MV-4-11 (cell line): ENCODE measurements at regions not wholly inside any gene's neighbourhood (a gene's known extent, or its start where the extent isn't known, plus 50 kb on each side); places are given as distances from the start of the nearest gene placed in this dataset.
"Not testable (repeated sequence)": the region's sequence is repeated elsewhere in the genome, so short reads cannot be mapped to it uniquely, and the experiment has no call there.

Experiments
- DNase-seq: peaks from one replicate; lab custom pipeline; 2025; lab: John Stamatoyannopoulos, UW

DNA sequence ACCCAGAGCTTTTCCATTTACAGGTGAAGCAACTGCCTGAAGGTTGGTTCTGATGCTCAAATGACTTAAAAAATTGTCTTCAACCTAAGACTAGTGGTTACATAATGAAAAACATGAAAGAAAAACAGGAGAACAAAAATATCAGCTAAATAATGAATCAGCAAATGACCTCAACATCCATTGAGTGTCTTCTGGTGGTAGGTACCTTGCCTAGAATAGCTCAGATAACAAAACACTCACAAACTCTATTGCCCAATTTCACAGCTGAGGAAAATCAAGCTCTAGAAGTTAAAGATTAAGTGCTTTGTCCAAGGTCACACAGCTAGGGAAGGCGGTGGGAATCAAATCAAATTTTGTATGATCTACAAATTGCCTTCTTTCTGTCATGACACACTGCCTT, 304.6 kb upstream of the CDH11 start:
- no peak for DNase-seq

DNA sequence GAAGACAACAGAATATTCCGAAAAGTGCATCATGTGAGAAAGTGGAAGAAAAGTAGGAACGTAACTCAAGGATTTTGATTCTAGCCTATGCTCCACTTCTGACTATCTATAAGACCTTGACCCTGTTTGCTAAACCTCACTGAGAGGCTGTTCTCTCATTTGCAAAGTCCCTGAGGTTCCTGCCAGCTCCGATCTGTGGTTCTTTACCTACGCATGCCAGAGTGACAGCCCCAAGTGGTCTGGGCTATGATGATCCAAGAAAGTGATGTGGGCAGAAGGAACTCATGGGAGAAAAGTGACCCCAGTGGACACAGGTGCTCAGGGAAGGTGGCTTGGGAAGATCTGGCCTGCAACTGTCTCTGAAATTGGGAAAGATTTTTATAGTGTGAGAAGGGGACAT, 301.1 kb upstream of the CDH11 start:
- DNase-seq: no peak

DNA sequence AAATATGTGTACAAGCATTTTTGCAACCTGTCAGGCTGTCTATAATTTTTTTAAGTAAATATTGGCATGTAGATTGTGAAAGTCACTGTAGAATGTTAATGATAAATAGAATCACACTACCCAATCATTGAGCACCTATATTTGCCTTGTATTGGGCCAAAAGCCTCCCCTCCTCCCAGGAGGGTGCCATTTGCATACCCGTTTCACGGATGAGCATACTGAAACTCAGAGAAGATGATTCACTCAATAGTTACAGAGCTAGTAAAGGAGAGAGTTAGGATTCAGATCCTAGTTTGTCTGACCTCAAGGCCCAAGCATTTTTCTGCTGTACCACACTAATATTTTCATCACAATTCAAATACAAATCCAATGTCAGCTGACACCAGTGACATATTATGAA, 299.7 kb upstream of the CDH11 start:
- no peak for DNase-seq

DNA sequence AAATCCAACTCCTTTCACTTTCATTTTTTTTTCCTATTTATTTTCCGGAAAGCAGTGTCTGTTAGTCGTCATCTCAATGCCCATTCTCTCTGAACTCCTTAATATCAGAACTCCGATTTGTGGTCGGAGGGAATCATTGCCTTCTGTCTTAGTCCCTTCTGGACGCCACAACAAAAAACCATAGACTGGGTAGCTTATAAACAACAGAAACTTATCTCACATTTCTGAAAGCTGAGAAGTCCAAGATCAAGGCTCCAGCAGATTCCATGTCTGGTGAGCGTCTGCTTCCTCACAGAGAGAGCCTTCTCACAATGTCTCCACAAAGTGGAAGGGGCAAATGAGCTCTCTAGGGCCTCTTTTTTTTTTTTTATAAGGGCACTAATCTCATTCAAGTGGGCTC, 296.6 kb upstream of the CDH11 start:
- DNase-seq: no peak

DNA sequence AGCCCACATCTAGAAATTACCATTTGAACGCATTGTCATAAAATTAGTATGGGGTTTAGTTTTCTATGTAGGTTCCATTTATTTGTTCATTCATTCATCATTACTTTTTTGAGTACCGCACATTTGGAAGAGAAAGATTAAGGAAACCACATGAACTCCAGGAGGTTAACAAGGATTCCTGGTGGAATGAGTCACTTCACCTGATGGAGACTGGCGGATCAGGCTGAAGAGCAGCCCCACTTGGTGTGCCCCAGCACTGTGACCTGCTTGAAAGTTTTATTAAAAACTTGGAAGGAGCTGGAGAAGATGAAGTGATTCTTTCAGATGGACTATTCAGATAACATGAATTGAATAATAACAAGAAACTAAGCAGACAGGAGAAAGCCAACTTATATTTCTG, 293.6 kb upstream of the CDH11 start:
- DNase-seq: no peak

- peak; percentile 27 for DNase-seq
These were observed 292.6 kb upstream of the CDH11 start for GRCh38 chr16:65414284-65414984.

- DNase-seq: no peak
These were observed 292.0 kb upstream of the CDH11 start for GRCh38 chr16:65413861-65414260.

DNA sequence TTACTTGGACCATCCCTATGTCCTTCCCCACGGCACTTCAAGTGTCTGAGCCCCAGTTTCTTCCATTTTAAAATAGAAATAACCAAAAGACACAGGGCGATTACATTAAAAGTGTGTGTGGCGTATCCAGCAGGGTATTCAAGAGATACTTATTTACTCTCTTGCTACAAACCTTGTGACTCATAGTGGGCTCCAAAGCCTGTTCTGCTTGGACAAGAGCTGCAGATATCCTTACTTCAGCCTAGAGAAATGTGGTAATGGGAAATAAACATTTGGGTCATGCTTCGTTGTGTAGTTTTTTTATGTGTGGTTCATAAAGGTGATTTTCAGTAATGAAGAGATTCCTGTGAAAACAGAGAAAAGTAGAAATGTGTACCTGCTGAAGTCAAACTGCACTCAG, 288.9 kb upstream of the CDH11 start:
- no peak for DNase-seq

GRCh38 chr16:65409510-65409909, 287.6 kb upstream of the CDH11 start:
- no peak for DNase-seq

DNA sequence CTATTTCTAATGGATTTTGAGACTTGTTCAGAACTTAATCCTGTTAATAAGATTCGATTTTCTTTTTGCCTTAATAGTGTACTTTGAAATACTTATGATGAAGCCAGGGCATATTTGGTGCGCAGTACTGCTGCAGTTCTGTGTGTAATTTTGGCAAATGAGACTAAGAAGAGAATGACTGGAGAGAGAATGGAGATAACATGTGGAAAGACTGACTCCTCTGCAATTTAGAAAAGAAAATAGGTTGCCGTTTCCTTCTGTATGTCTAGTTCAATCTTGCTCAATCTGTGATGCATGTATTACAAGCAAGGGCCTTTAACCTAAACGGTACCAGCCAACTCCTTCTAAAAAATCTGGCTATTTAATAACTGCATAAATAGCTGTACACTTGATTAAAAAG, 285.1 kb upstream of the CDH11 start:
- no peak for DNase-seq

GRCh38 chr16:65406116-65406515, 284.3 kb upstream of the CDH11 start:
- DNase-seq: no peak

DNA sequence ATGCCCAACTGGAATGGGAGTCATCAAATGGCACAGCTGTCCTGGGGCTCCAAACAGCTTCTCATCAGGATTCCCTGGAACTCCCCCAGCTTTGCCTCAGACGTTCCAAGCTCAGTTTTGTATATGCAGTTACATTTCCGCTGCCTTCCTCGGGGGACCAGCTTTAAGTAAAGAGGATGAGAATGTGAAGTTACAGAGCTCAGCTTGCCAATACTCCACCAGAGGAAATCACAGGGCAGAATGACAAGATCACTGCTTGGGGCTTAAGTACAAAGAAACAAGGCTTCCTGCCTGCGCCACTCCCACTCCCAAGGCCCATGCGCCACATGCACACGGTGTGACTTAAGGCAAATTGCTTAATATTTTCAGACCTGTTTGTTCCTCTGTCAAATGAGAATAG, 272.4 kb upstream of the CDH11 start:
- DNase-seq: no peak

DNA sequence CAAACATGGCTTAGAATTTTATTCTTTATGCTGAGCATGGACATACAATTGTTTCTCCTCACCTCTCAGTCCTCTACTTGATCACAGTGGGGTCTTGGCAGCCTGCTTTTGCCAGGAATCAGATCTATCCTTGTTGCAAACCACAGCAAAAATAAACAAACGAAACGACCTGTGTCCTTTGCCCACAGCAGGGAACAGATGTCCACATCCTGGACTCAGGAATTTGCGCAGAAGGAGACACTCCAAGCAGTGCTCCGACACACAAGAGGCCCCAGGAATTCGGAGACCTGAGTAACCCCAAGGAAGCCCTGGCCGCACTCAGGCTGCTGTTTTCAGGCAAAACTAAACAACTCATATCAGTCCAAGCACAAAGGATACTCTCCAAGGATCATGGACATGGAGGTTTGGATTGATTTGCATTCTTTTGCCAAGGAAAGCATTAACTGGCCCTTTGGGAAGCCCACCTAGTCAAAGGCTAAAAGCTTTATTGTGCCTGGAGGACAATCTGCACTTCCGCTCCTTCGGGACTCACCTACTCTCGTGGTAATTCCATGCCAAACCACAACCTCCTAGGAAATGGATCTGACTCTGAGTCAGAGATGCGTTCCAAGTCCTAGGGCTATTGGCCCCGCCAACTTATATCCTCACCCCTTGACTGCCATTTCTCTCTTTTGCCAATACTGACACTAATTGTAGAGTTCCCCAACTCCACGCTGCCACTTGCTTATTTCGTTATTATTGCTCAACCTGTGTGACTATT, 271.1 kb upstream of the CDH11 start:
- no peak for DNase-seq

GRCh38 chr16:65388592-65388991, 266.7 kb upstream of the CDH11 start:
- no peak for DNase-seq

DNA sequence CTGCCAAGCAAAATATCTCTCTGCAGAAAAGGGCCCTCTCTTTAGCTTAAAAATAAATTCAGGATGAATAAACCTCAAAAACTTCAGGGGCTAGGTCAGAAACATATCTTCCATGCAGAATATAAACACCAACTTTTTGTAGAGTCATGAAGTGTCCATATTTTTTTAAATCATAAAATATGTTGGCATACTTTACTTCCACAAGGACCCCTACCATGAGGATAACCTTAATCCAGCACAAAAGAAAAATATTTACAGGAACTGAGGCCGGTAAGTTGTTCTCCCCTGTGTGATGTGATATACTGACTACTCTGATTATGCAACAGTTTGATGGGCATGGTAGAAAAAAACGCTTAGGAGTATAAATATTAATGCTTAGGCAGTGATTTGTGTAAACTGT, 264.8 kb upstream of the CDH11 start:
- DNase-seq: no peak

GRCh38 chr16:65384441-65384840, 262.6 kb upstream of the CDH11 start:
- DNase-seq: no peak

DNA sequence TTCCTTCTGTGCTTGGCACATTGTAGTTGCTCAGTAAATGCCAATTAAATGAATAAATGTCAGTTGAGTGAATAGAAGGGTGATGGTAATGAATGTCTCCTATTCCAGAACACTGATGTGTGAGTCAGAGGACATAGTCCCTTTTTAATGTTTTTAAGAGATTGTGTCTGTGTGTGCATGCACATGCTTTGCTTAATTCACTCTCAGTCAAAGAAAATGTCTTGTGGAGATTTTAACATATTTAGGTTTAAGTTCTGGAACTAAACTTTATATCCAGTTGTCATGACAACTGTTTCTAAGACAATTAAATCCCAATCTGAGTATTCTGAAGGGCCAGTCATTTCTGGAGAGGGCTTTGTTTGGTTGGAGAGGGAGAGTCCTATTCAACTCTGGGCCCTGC, 255.3 kb upstream of the CDH11 start:
- no peak for DNase-seq

- DNase-seq: no peak
These were observed 254.7 kb upstream of the CDH11 start for GRCh38 chr16:65376601-65377000.

DNA sequence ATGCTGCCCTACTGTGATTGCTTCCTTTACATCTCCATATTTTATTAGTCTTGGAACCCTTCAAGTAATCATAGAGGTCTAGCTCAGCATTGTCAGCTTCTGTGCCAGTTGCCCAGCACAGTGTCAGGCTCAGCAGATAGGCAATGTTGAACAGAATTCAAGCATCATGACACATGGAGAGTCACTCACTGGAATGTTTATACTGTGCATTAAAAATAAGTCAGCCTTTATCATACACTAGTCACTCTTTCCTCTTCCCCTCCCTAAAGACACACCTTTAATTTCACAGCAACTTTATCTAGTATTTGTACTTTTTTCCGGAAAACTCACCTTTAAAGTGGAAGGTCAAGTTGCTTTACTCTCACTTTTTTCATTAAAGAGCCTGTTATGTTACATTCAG, 253.8 kb upstream of the CDH11 start:
- DNase-seq: no peak

DNA sequence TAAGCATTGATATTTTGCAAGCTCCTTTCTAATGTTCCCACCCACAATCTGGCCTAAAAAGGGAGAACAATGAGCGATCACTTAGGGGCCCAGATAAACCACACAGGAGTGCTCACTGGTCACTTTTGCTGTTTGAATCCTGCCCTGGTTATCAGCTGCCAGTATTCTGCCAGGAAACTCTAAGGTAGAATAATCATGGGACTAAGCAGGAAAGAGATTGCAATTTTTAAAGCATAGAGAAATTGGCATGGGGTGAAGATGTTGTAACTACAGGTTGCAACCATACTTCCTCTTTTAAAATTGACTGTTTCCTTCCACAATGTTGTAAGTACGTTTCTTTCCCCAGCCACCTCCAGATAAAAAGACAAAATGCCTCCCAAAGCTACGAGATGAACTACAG, 251.2 kb upstream of the CDH11 start:
- peak; percentile 75 for DNase-seq

DNA sequence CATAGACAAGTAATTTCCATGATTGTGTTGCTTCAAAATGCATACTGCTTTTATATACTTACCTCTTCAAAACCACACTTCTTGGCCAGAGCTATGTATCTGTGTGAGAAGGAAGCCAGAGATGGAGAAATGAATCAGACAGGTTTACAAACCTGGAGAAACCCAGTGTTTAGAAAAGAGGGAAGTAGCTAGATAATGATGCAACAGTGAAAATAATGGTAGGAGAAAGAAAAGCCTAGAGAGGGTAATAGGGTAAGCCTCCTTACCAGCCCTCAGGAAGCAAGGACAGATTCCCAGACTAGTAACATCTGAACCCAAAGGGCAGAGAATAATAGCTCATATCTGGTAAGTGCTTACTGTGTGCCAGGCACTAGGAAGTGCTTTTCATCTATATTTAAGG, 250.3 kb upstream of the CDH11 start:
- DNase-seq: peak; percentile 41

- DNase-seq: no peak
These were observed 244.2 kb upstream of the CDH11 start for GRCh38 chr16:65365732-65366715.

DNA sequence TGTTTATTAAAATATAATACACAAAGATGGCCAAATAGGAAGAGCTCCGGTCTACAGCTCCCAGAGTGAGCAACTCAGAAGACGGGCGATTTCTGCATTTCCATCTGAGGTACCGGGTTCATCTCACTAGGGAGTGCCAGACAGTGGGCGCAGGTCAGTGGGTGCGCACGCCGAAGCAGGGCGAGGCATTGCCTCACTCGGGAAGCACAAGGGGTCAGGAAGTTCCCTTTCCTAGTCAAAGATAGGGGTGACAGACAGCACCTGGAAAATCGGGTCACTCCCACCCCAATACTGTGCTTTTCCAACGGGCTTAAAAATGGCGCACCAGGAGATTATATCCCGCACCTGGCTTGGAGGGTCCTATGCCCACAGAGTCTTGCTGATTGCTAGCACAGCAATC, 234.9 kb upstream of the CDH11 start:
- not testable (repeated sequence) for DNase-seq
